IPS DF 6.9 (cell line): ENCODE measurements at regions not wholly inside any gene's neighbourhood (a gene's known extent, or its start where the extent isn't known, plus 50 kb on each side); places are given as distances from the start of the nearest gene placed in this dataset.
"Not testable (repeated sequence)": the region's sequence is repeated elsewhere in the genome, so short reads cannot be mapped to it uniquely, and the experiment has no call there.

Source experiments
- DNase-seq: peaks from one replicate; pipeline ENCODE4 v3.0.0-alpha.2; 2013; ENCODE audit warnings: low read depth, low spot score
- H3K27ac ChIP-seq: one replicate; pipeline ENCODE4 v1.5.1; 2013; ENCODE audit warnings: low read length, control low read depth
- H3K27me3 ChIP-seq: 2 replicates; pipeline ENCODE4 v1.6.1; 2013; ENCODE audit warnings: mild to moderate bottlenecking, low read length; ENCODE audit not compliant: control insufficient read depth, insufficient read depth
- H3K36me3 ChIP-seq: 2 replicates; pipeline ENCODE4 v1.6.1; 2013; ENCODE audit warnings: low read length; ENCODE audit not compliant: control insufficient read depth, insufficient read depth
- H3K4me1 ChIP-seq: 2 replicates; pipeline ENCODE4 v1.6.1; 2013; ENCODE audit warnings: low read length; ENCODE audit not compliant: control insufficient read depth, insufficient read depth
- H3K4me3 ChIP-seq: 2 replicates; pipeline ENCODE4 v1.5.1; 2013; ENCODE audit warnings: mild to moderate bottlenecking, low read length
- H3K9me3 ChIP-seq: 2 replicates; pipeline ENCODE4 v1.6.1; 2013; ENCODE audit warnings: low read length, inconsistent platforms; ENCODE audit not compliant: control insufficient read depth, insufficient read depth
- WGBS: extraction: QIAGEN DNeasy Blood & Tissue Kit; methylation state at CpG from one replicate; pipeline ENCODE4 v1.1.7; 2013; ENCODE audit warnings: mixed read lengths, missing lambda C conversion rate; ENCODE audit not compliant: insufficient read length, insufficient coverage; 5-methylcytosine and 5-hydroxymethylcytosine counted together

DNA sequence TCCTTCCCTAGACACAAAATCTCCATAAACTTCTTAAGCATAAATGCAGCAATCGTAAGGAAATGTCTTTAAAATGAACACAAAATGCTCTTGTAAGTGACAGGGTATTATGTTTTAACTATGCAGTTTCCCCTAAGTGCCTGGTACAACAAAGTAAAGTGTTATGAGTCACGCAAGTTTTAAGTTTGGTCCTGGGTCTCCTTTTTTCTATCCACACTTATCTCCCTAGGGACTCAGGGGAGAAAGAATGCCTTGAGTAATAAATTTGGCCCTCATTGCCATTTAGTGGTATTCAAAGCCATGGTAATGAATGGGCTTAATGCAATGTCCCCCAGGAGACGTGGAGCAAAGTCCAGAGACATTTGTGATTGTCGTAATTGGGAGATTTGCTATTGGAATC lies 149.1 kb downstream of the MAGEB17 start:
- Histone ChIP-seq H3K27ac (no peak overlapping the region), H3K4me3 (no peak overlapping the region), H3K27me3 (no peaks in the 10 kb centered on the region), H3K4me1 (no peaks in the 10 kb centered on the region; the same call in 1 of the 2 replicates), H3K36me3 (no peaks in the 10 kb centered on the region), H3K9me3 (no peaks in the 10 kb centered on the region)
- no peak for DNase-seq
- no CpG with 5 or more reads among the region's 4 CpGs for WGBS

DNA sequence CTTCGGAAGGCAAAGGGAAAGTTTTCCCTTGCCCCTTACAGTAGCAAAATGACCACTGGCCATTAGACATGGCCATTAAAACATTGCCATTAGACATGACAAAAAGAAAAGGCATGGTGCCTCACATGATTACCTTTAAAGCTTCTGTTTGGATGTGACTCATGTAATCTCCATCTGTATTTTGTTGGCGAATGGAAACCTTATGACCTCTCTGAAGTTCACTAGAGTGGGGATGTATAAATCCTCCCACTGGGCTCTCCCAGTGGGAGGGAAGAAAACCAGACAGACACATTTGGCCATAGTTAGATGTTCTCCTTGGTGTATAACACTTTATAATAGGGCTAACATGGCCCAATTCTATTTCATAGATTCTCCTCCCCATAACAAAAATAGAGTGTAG lies 152.6 kb downstream of the MAGEB17 start:
- Histone ChIP-seq H3K9me3 (no peaks in the 10 kb centered on the region), H3K36me3 (no peaks in the 10 kb centered on the region), H3K27me3 (no peaks in the 10 kb centered on the region), H3K27ac (no peak overlapping the region), H3K4me3 (no peak overlapping the region), H3K4me1 (no peaks in the 10 kb centered on the region)
- WGBS, result no CpG with 5 or more reads among the region's 2 CpGs
- no peak for DNase-seq

DNA sequence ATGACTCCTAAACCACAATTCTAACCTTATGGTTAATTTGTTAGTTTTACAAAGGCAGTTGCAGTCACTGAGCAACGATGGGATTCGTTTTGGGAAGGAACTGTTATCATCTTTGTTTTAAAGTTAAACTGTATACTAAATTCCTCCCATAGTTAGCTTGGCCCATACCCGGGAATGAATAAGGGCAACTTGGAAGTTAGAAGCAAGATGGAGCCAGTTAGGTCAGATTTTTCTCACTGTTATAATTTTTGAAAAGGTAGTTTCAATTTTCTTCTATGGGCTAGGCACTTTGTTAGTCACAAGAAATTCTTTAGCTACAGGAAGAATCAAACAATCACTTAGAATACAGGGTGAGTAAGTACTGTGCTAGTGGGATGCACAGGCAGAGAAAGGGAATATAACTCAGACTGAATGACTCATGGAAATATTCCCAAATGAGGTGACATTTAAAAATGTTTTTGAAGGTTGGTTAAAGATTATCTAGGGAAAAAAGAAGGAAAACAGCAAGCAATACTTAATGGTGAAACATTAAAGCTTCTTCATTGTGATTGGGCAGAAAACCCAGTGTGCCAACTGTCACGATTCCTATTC lies 153.6 kb downstream of the MAGEB17 start:
- Histone ChIP-seq H3K9me3 (no peaks in the 10 kb centered on the region), H3K4me3 (no peak overlapping the region), H3K27me3 (no peaks in the 10 kb centered on the region), H3K36me3 (no peaks in the 10 kb centered on the region), H3K27ac (no peak overlapping the region), H3K4me1 (no peaks in the 10 kb centered on the region)
- no CpG with 5 or more reads among the region's 4 CpGs for WGBS
- DNase-seq, result no peak

DNA sequence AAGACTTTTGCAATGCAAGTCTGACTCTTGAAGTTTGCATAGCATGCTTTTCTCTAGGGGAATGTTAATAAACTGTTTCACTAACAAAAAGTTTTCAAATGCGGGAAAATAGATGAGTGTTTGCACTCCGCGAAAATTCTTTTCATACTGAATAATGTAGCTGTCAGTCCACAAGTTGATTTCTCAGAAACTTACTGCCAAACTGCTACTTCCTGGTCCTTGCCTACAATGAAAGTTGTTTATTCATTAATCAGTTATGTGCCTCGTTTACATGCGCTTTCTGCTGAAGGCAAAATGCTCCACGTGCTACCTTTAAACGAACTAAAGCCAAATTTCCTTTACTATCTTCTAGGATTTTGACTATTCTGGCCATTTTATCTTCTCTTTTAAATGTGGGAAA lies 166.2 kb downstream of the MAGEB17 start:
- no CpG with 5 or more reads among the region's 7 CpGs for WGBS
- no peak for DNase-seq
- no peak overlapping the region for H3K4me3 ChIP-seq

DNA sequence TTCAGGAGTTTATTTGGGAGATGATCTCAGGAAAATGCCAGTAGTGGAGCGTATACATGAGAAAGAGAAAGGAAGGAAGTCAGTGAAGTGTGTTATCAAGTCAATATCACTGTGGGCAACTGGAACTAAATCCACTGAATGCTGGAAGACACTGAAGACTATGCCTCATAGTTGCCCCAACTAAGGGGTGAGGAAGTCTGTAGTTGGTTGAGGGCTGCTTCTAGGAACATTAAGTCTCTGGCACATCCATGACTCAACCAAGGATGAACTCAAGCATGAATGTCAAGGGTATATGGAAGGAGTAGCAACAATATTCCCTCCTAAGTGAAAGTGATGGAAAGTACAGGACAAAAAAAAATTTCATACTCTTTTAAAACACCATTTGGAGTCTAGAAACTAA lies 167.9 kb downstream of the MAGEB17 start:
- Histone ChIP-seq H3K4me1 (no peaks in the 10 kb centered on the region), H3K9me3 (no peaks in the 10 kb centered on the region), H3K27ac (no peak overlapping the region), H3K4me3 (no peak overlapping the region), H3K36me3 (no peaks in the 10 kb centered on the region), H3K27me3 (no peaks in the 10 kb centered on the region)
- WGBS, result no CpG with 5 or more reads among the region's 1 CpG
- no peak for DNase-seq

More for the DNA sequence above, 166.2 kb downstream of the MAGEB17 start:
- Histone ChIP-seq H3K36me3 (no peaks in the 10 kb centered on the region), H3K9me3 (no peaks in the 10 kb centered on the region), H3K27ac (no peak overlapping the region), H3K27me3 (no peaks in the 10 kb centered on the region), H3K4me1 (no peaks in the 10 kb centered on the region)

DNA sequence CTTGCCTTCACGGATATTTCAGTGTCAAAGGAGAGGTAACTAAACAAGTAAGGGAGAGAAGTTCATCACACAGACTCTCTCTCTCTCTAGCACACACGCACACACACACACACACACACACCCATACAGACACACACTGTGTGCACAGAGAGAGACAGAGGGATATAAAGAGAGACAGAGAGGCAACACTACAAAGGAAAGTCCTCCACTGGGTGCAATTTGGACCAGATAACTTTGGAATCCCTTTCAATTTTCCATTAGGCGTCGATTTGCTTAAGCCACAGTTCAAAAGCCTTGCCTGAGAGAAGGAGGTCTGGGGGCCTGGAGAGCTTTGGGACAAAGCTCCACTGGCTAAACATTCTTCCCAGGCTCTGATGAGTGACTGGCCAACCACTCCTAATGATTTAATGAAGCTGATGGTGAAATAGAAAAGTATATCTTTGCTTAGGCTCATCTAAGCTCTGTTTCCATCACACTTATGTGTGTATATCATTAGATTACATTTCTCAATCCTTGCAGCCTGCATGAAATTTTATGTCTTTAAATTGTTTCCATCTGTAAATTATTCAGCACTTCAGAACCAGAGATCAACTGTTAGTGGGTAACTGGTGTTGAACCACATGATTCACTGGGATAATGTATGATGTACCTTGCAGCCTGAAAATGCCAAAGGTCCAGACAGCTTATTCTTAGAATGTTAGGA lies 180.8 kb downstream of the MAGEB17 start:
- Histone ChIP-seq H3K4me3 (no peak overlapping the region), H3K4me1 (peaks cover 2% of the 10 kb centered on the region; the same call in 1 of the 2 replicates), H3K9me3 (no peaks in the 10 kb centered on the region), H3K36me3 (no peaks in the 10 kb centered on the region), H3K27me3 (no peaks in the 10 kb centered on the region), H3K27ac (no peak overlapping the region)
- WGBS, result no CpG with 5 or more reads among the region's 4 CpGs
- no peak for DNase-seq

DNA sequence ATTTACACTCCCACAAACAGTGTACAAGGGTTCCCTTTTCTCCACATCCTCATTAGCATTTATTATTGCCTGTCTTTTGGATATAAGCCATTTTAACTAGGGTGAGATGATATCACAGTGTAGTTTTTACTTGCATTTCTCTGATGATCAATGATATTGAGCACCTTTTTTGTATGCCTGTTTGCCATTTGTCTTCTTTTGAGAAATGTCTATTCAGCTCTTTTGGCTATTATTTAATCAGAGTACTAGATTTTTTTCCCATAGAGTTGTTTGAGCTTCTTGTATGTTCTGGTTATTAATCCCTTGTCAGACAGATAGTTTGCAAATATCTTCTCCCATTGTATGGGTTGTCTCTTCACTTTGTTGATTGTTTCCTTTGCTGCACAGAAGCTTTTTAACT lies 190.6 kb downstream of the MAGEB17 start:
- Histone ChIP-seq H3K4me1 (no peaks in the 10 kb centered on the region), H3K4me3 (no peak overlapping the region), H3K9me3 (no peaks in the 10 kb centered on the region), H3K36me3 (no peaks in the 10 kb centered on the region), H3K27me3 (no peaks in the 10 kb centered on the region), H3K27ac (no peak overlapping the region)
- no peak for DNase-seq

DNA sequence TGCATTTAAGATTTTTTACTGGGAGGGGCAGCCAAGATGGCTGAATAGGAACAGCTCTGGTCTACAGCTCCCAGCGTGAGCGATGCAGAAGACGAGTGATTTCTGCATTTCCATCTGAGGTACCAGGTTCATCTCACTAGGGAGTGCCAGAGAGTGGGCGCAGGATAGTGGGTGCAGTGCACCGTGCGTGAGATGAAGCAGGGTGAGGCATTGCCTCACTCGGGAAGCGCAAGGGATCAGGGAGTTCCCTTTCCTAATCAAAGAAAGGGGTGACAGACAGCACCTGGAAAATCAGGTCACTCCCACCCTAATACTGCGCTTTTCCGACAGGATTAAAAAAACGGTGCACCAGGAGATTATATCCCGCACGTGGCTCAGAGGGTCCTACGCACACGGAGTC lies 192.8 kb downstream of the MAGEB17 start:
- not testable (repeated sequence) for H3K4me3 ChIP-seq, H3K4me1 ChIP-seq, H3K27ac ChIP-seq, H3K36me3 ChIP-seq, H3K27me3 ChIP-seq, DNase-seq, H3K9me3 ChIP-seq
- no CpG with 5 or more reads among the region's 15 CpGs for WGBS

DNA sequence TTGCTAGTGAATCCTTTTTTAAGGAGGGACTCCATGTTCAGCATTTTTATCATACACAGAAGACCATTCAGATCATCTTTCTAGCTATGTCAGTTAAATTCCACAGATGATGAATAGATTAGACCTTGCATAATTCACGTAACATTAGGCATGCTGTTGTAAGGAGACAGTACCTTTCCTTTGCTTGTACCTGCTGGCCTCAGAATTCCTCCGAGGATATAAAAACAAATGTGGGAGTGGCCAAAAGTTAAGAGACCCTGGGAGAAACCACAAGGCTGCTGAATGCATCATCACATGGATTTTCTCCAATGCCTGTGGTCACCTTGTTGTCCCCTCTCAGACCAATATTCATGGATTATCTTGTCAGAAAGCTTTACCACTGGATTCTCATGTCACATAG lies 201.4 kb downstream of the MAGEB17 start:
- no peak for DNase-seq
- no peaks in the 10 kb centered on the region for H3K36me3 ChIP-seq
- no peaks in the 10 kb centered on the region for H3K9me3 ChIP-seq
- no peaks in the 10 kb centered on the region for H3K4me1 ChIP-seq
- no CpG with 5 or more reads among the region's 2 CpGs for WGBS
- H3K27ac ChIP-seq, result no peak overlapping the region
- H3K4me3 ChIP-seq, result no peak overlapping the region
- no peaks in the 10 kb centered on the region for H3K27me3 ChIP-seq

DNA sequence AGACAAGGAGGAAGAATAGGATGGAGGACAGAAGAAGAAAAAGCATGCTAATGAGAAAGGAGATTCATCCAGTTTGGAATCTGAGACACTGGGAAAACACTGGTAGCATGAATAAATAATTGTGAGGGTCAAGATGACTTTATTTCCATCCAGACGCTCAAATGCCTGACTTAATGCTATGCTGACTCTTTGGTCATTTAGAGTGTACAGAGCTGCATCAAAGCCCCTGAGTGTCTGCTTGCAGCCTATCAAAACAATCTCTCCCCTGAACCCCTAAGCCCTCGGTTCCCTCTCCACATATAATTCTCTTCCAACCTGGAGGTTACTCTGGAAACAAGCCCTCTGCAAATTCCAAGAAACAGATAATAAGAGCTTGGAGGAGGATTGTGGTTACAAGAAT lies 208.8 kb downstream of the MAGEB17 start:
- WGBS, result no CpG with 5 or more reads among the region's 2 CpGs
- Histone ChIP-seq H3K36me3 (no peaks in the 10 kb centered on the region), H3K4me3 (no peak overlapping the region), H3K27me3 (no peaks in the 10 kb centered on the region), H3K9me3 (no peaks in the 10 kb centered on the region), H3K4me1 (no peaks in the 10 kb centered on the region), H3K27ac (no peak overlapping the region)
- DNase-seq, result no peak

DNA sequence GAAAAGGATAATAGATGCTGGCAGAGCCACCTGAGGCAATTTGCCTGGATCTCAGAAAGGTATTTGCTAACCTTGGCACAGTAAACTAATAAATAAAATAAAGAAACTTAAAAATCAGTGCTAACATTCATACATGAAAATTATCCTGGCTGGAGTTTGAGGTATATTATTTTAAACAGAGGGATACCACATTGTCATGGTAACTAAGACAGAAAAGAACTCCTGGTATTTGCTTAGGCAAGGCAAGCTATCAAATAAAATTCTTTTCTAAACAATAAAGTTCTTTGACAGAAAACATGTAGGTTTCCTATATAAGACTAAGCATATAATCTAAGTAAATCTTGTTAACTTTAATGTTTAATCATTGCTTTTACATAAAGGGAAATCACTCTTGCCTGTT lies 218.8 kb downstream of the MAGEB17 start:
- Histone ChIP-seq H3K9me3 (no peaks in the 10 kb centered on the region), H3K27ac (no peak overlapping the region), H3K36me3 (no peaks in the 10 kb centered on the region), H3K4me3 (no peak overlapping the region), H3K4me1 (no peaks in the 10 kb centered on the region), H3K27me3 (no peaks in the 10 kb centered on the region)
- no peak for DNase-seq
